Neural progenitor cell (in vitro differentiated cells): ENCODE measurements at regions not wholly inside any gene's neighbourhood (a gene's known extent, or its start where the extent isn't known, plus 50 kb on each side); places are given as distances from the start of the nearest gene placed in this dataset.

Experiments used
- DNase-seq: peaks from one replicate; pipeline ENCODE4 v3.0.0-alpha.2; 2016; ENCODE audit warnings: low spot score
- H2AFZ ChIP-seq: fragments of 200-600 bp; sonication (generic); replicated peaks from 2 replicates; pipeline ENCODE4 v1.6.1; 2016; ENCODE audit warnings: antibody characterized with exemption
- H3F3A ChIP-seq: fragments of 200-600 bp; sonication (generic); 2 replicates; pipeline ENCODE4 v1.6.1; 2016; ENCODE audit warnings: antibody characterized with exemption, low read depth
- H3K27ac ChIP-seq: fragments of 200-600 bp; sonication (generic); 2 replicates; pipeline ENCODE4 v1.5.1; 2016; ENCODE audit warnings: mild to moderate bottlenecking
- H3K27me3 ChIP-seq: fragments of 200-600 bp; sonication (generic); 2 replicates; pipeline ENCODE4 v1.6.1; 2016; ENCODE audit warnings: mild to moderate bottlenecking, moderate library complexity
- H3K36me3 ChIP-seq: fragments of 200-600 bp; sonication (generic); 2 replicates; pipeline ENCODE4 v1.5.1; 2016
- H3K4me1 ChIP-seq: fragments of 200-600 bp; sonication (generic); 2 replicates; pipeline ENCODE4 v1.6.1; 2016; ENCODE audit warnings: mixed run types
- H3K4me2 ChIP-seq: fragments of 200-600 bp; sonication (generic); 2 replicates; pipeline ENCODE4 v1.6.1; 2016
- H3K4me3 ChIP-seq: fragments of 200-600 bp; sonication (generic); 2 replicates; pipeline ENCODE4 v1.5.1; 2016
- H3K79me2 ChIP-seq: fragments of 200-600 bp; sonication (generic); 2 replicates; pipeline ENCODE4 v1.6.1; 2016; ENCODE audit warnings: low read depth
- H3K9ac ChIP-seq: fragments of 200-600 bp; sonication (generic); 2 replicates; pipeline ENCODE4 v1.6.1; 2016
- H3K9me3 ChIP-seq: fragments of 200-600 bp; sonication (generic); 2 replicates; pipeline ENCODE4 v1.5.1; 2016; ENCODE audit warnings: low read depth
- H4K20me1 ChIP-seq: fragments of 200-600 bp; sonication (generic); 2 replicates; pipeline ENCODE4 v1.6.1; 2016; ENCODE audit warnings: low read depth
- H3K27ac Mint-ChIP-seq: 3 replicates; pipeline ENCODE4 v1.8.0; 2021; ENCODE audit warnings: mixed read lengths
- H3K27me3 Mint-ChIP-seq: 2 replicates; pipeline ENCODE4 v1.8.0; 2022; ENCODE audit warnings: low read depth, mild to moderate bottlenecking, inconsistent platforms, moderate library complexity, mixed read lengths; ENCODE audit not compliant: insufficient read depth
- H3K36me3 Mint-ChIP-seq: 3 replicates; pipeline ENCODE4 v1.8.0; 2021; ENCODE audit warnings: mixed read lengths
- H3K4me1 Mint-ChIP-seq: 3 replicates; pipeline ENCODE4 v1.8.0; 2021; ENCODE audit warnings: mixed read lengths
- H3K4me3 Mint-ChIP-seq: 3 replicates; pipeline ENCODE4 v1.8.0; 2021; ENCODE audit warnings: mild to moderate bottlenecking, moderate library complexity, mixed read lengths
- H3K9me3 Mint-ChIP-seq: 3 replicates; pipeline ENCODE4 v1.8.0; 2020; ENCODE audit warnings: mixed read lengths
- EZH2 ChIP-seq: fragments of 200-600 bp; sonication (generic); IDR thresholded peaks from 2 replicates; pipeline ENCODE4 v1.6.1; 2017; ENCODE audit warnings: antibody characterized with exemption, mild to moderate bottlenecking, moderate library complexity
- EZH2phosphoT487 ChIP-seq: fragments of 200-600 bp; sonication (generic); IDR thresholded peaks from 2 replicates; pipeline ENCODE4 v1.6.1; 2017; ENCODE audit warnings: antibody characterized with exemption
- TF ChIP-seq, protein P1 (sequence below): fragments of 200-600 bp; sonication (generic); IDR thresholded peaks from 2 replicates; pipeline ENCODE4 v1.5.1; 2017; ENCODE audit warnings: antibody characterized with exemption, mild to moderate bottlenecking

DNA sequence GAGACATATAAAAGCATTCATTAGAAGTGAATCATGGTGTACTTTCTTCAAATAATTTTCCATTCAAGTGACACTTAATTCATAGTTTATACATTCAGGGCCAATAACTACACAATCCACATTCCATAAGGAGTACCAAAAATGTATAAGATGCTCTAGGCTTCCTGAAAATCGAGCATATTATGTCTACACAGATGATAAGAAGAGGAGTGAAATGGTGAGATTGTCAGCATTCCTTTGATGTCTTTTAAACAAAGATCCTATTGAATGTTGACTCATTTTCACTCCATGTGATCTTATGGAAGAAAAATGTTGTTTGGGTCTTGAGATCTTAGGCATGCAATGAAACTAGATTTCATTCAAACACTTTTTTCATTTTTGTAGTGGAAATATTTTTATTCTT, 843.2 kb downstream of the KCNA4 start:
- no peak overlapping the region for H3K4me2 ChIP-seq
- H3K36me3 Mint-ChIP-seq, result no peaks in the 10 kb centered on the region
- H3K4me1 Mint-ChIP-seq, result no peaks in the 10 kb centered on the region

DNA sequence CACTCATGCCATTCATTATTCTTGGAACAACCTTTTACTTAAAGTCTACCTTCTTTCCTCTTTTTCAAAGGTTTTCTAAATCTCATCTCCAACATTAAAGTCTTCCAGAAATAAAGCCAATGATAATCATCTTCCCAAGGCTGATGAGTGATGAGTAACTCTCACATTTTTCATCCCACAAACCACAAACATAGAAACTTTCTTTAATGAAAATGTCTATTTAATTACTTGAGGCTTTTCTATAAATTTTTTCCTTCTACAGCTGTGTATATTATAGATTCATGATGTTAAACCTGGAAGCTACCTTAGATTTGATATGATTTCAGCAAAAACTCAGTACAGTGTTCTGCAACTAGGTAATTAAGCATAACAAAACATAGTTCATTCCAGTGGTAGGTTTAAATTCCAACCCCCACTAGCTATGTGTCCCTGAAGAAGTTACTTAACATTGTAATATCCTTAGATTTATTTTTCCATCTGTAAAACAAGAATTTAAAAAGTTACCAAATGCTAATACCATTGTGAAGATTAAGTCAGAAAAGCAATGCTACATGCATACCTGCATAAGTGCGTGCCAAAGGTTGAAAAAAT, 845.4 kb downstream of the KCNA4 start:
- Histone ChIP-seq H4K20me1 (no peaks in the 10 kb centered on the region), H3K36me3 (no peaks in the 10 kb centered on the region), H2AFZ (no peak overlapping the region), H3K27ac (no peak overlapping the region), H3K9ac (no peak overlapping the region), H3K9me3 (no peaks in the 10 kb centered on the region), H3K27me3 (no peaks in the 10 kb centered on the region), H3K4me1 (no peaks in the 10 kb centered on the region), H3K4me2 (no peak overlapping the region), H3K4me3 (no peak overlapping the region), H3F3A (no peaks in the 10 kb centered on the region), H3K79me2 (no peaks in the 10 kb centered on the region)
- no peaks in the 10 kb centered on the region for H3K36me3 Mint-ChIP-seq
- H3K27ac Mint-ChIP-seq, result no peak overlapping the region
- H3K27me3 Mint-ChIP-seq, result no peaks in the 10 kb centered on the region
- TF ChIP-seq EZH2phosphoT487 (no peak), EZH2 (no peak)
- TF ChIP-seq, protein P1, sequence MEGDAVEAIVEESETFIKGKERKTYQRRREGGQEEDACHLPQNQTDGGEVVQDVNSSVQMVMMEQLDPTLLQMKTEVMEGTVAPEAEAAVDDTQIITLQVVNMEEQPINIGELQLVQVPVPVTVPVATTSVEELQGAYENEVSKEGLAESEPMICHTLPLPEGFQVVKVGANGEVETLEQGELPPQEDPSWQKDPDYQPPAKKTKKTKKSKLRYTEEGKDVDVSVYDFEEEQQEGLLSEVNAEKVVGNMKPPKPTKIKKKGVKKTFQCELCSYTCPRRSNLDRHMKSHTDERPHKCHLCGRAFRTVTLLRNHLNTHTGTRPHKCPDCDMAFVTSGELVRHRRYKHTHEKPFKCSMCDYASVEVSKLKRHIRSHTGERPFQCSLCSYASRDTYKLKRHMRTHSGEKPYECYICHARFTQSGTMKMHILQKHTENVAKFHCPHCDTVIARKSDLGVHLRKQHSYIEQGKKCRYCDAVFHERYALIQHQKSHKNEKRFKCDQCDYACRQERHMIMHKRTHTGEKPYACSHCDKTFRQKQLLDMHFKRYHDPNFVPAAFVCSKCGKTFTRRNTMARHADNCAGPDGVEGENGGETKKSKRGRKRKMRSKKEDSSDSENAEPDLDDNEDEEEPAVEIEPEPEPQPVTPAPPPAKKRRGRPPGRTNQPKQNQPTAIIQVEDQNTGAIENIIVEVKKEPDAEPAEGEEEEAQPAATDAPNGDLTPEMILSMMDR, result no peak
- no peak for DNase-seq
- no peak overlapping the region for H3K4me3 Mint-ChIP-seq
- no peaks in the 10 kb centered on the region for H3K4me1 Mint-ChIP-seq
- H3K9me3 Mint-ChIP-seq, result no peaks in the 10 kb centered on the region

More for the DNA sequence above, 843.2 kb downstream of the KCNA4 start:
- no peaks in the 10 kb centered on the region for H3K36me3 ChIP-seq
- no peaks in the 10 kb centered on the region for H3K27me3 Mint-ChIP-seq
- DNase-seq, result no peak
- TF ChIP-seq, protein P1, result no peak
- no peak for TF ChIP-seq EZH2
- H3K79me2 ChIP-seq, result no peaks in the 10 kb centered on the region
- no peaks in the 10 kb centered on the region for H3K4me1 ChIP-seq
- H3K27ac ChIP-seq, result no peak overlapping the region
- H3K27ac Mint-ChIP-seq, result no peak overlapping the region
- no peaks in the 10 kb centered on the region for H3F3A ChIP-seq
- no peaks in the 10 kb centered on the region for H3K27me3 ChIP-seq
- no peaks in the 10 kb centered on the region for H3K9me3 ChIP-seq
- no peak overlapping the region for H3K4me3 ChIP-seq
- no peak overlapping the region for H3K4me3 Mint-ChIP-seq
- no peak overlapping the region for H2AFZ ChIP-seq
- no peaks in the 10 kb centered on the region for H3K9me3 Mint-ChIP-seq
- H4K20me1 ChIP-seq, result no peaks in the 10 kb centered on the region
- no peak overlapping the region for H3K9ac ChIP-seq

DNA sequence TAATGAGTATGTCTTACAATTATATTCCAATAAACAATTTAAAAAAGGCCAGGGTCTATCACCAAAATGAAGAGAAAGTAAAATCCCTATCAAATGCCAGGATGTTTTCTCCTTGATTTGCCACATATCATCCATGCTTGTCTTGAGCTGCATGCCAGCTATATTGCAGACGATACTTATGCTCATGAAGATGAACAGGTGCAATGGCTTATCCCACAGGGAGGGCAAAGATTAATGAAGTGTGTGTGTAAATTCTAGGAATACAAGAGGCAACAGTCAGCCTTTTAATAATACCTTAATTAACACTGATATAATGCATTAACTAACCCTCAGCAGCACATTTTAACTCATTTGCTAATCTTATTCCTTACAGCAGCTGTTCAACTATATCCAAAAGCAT, 850.5 kb downstream of the KCNA4 start:
- H3K9ac ChIP-seq, result no peak overlapping the region
- H3K27ac ChIP-seq, result no peak overlapping the region
- no peak overlapping the region for H3K4me2 ChIP-seq
- H3F3A ChIP-seq, result no peaks in the 10 kb centered on the region
- no peaks in the 10 kb centered on the region for H4K20me1 ChIP-seq
- H3K9me3 ChIP-seq, result no peaks in the 10 kb centered on the region
- H3K27me3 ChIP-seq, result no peaks in the 10 kb centered on the region
- no peak overlapping the region for H3K4me3 ChIP-seq
- Mint-ChIP-seq H3K27ac (no peak overlapping the region), H3K27me3 (no peaks in the 10 kb centered on the region), H3K9me3 (no peaks in the 10 kb centered on the region), H3K4me3 (no peak overlapping the region), H3K36me3 (no peaks in the 10 kb centered on the region), H3K4me1 (peaks cover 4% of the 10 kb centered on the region)
- no peaks in the 10 kb centered on the region for H3K4me1 ChIP-seq
- H3K79me2 ChIP-seq, result no peaks in the 10 kb centered on the region
- no peak for DNase-seq
- H2AFZ ChIP-seq, result no peak overlapping the region
- no peak for TF ChIP-seq EZH2phosphoT487
- no peak for TF ChIP-seq EZH2
- TF ChIP-seq, protein P1, result no peak
- H3K36me3 ChIP-seq, result no peaks in the 10 kb centered on the region
